ENCODE measurements at regions not wholly inside any gene's neighbourhood (a gene's known extent, or its start where the extent isn't known, plus 50 kb on each side); places are given as distances from the start of the nearest gene placed in this dataset.
"Not testable (repeated sequence)": the region's sequence is repeated elsewhere in the genome, so short reads cannot be mapped to it uniquely, and the experiment has no call there.

DNA sequence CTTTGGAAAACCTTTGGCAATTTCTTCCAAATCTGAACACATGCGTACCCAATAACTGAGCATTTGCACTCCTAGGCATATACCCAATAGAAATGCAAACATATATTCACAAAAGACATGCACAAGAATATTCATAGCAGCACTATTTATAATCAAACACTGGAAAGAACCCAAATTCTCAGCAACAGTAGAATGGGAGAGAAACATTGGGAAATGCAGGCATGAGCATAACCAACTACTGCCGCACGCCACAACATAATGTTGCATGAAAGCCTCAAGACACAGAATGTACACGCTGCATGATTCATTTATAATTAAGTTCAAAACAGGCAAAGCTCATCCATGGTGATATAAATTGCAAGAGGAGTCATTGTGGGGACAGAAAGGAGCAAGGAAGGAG is 69.5 kb upstream of the FBXO28 start:
- H3K4me3 ChIP-seq (ENCODE audit: low read length) = no peak overlapping the region
- H3K27me3 ChIP-seq (replicated peaks; ENCODE audit: control insufficient read depth, insufficient read depth, low read length) = peaks cover 3% of the 10 kb centered on the region
- no peak overlapping the region for H3K9ac ChIP-seq (ENCODE audit: low read length)
- H3K4me1 ChIP-seq (ENCODE audit: control insufficient read depth, insufficient read depth, low read length) = no peaks in the 10 kb centered on the region
- H3K36me3 ChIP-seq (ENCODE audit: control insufficient read depth, insufficient read depth, low read length, severe bottlenecking) = no peaks in the 10 kb centered on the region
- DNase-seq (ENCODE audit: low read depth) = no peak
- no peaks in the 10 kb centered on the region for H3K9me3 ChIP-seq (ENCODE audit: control insufficient read depth, low read length)

DNA sequence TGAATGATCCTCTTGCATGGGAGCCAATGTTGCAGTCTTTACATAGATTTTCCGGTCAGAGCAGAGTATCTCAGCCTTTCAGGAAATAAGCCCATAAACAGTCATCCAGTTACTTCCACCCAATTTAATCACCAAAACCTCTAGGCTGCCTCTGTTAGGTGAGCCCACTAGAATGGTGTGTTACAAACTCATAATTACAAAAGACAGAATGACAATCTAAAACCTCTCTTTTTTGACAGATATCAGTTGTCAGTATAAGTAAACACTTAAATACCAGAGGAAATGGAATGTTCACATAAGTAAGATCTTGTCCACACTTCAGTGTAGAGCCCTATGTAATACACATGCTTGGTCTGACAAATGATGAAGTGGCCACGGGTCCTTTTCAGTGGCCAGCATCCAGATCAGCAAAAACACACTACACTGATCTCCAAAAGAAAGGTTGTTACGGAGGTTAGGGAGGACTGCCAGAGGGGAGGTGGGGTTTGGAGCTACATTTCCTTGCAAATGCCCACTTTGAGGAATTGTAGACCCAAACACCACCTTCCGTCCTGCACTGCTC is 71.3 kb upstream of the FBXO28 start:
- H3K36me3 ChIP-seq (ENCODE audit: control insufficient read depth, insufficient read depth, low read length, severe bottlenecking) = no peaks in the 10 kb centered on the region
- H3K9me3 ChIP-seq (ENCODE audit: control insufficient read depth, low read length) = no peaks in the 10 kb centered on the region
- no peak overlapping the region for H3K4me3 ChIP-seq (ENCODE audit: low read length)
- no peak for DNase-seq (ENCODE audit: low read depth)
- peaks cover 3% of the 10 kb centered on the region for H3K27me3 ChIP-seq (replicated peaks; ENCODE audit: control insufficient read depth, insufficient read depth, low read length)
- no peaks in the 10 kb centered on the region for H3K4me1 ChIP-seq (ENCODE audit: control insufficient read depth, insufficient read depth, low read length)
- no peak overlapping the region for H3K9ac ChIP-seq (ENCODE audit: low read length)

DNA sequence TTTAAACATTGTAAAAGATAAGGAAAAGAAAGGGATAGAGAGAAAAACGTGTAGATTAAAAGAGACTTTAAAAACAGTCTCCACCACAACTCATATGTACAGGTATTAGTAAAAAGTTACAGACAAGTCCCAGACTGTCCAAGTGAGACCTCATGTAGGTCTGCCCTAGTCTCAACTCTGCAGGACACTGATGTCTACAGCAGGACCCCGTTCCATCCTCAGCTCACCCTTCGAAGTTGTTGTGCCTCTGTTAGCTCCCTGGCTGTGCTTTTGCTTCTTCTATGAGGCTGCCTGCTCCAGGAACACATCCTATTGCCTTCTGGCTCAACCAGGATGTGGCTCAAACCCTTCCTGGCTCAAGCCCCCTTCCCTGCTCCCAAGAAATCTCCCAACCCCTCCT is 72.9 kb upstream of the FBXO28 start:
- no peaks in the 10 kb centered on the region for H3K4me1 ChIP-seq (ENCODE audit: control insufficient read depth, insufficient read depth, low read length)
- DNase-seq (ENCODE audit: low read depth) = no peak
- no peak overlapping the region for H3K4me3 ChIP-seq (ENCODE audit: low read length)
- H3K36me3 ChIP-seq (ENCODE audit: control insufficient read depth, insufficient read depth, low read length, severe bottlenecking) = no peaks in the 10 kb centered on the region
- H3K9me3 ChIP-seq (ENCODE audit: control insufficient read depth, low read length) = no peaks in the 10 kb centered on the region
- no peak overlapping the region for H3K9ac ChIP-seq (ENCODE audit: low read length)
- peaks cover 3% of the 10 kb centered on the region for H3K27me3 ChIP-seq (replicated peaks; ENCODE audit: control insufficient read depth, insufficient read depth, low read length)

DNA sequence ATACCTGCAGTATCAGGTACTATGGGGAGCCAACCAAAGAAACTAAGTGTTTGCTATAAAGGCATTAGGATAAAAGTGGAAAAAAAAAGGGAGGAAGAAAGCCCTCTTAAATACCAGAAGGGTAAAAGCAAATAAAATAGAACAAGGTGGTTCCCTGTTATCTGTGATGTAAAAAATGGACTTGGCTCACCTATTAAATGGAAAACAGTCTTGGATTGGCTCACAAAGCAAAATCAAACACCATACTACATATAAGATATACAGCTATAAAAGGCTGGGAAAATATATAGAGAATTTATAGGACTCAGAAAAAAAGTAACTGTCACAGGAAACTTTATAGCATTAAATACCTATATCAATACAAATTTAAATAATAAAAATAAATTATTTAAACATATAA is 73.5 kb upstream of the FBXO28 start:
- not testable (repeated sequence) for H3K27me3 ChIP-seq (replicated peaks; ENCODE audit: control insufficient read depth, insufficient read depth, low read length); H3K9me3 ChIP-seq (ENCODE audit: control insufficient read depth, low read length); H3K4me3 ChIP-seq (ENCODE audit: low read length); DNase-seq (ENCODE audit: low read depth); H3K4me1 ChIP-seq (ENCODE audit: control insufficient read depth, insufficient read depth, low read length); H3K9ac ChIP-seq (ENCODE audit: low read length); H3K36me3 ChIP-seq (ENCODE audit: control insufficient read depth, insufficient read depth, low read length, severe bottlenecking)

DNA sequence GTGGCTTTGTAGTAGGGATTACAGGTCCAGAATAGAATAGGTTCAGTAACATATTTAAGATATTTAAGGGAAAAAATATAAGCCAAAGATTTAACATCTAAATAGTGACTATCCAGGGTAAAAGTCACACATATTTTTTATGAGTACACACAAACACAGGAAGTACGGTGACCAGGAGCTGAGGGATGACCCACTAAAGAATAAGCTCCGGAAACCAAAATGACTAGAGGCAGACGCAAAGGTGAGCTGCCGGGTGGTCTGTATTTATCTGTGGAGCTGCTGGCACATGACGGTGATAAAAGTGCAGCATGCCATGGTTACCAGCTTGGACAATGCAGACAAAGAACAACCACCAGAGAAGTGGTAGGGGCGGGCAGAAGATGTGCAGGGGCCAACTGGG is 73.9 kb upstream of the FBXO28 start:
- H3K4me1 ChIP-seq (ENCODE audit: control insufficient read depth, insufficient read depth, low read length); H3K9ac ChIP-seq (ENCODE audit: low read length); H3K9me3 ChIP-seq (ENCODE audit: control insufficient read depth, low read length); DNase-seq (ENCODE audit: low read depth); H3K27me3 ChIP-seq (replicated peaks; ENCODE audit: control insufficient read depth, insufficient read depth, low read length); H3K36me3 ChIP-seq (ENCODE audit: control insufficient read depth, insufficient read depth, low read length, severe bottlenecking); H3K4me3 ChIP-seq (ENCODE audit: low read length): not testable (repeated sequence)

DNA sequence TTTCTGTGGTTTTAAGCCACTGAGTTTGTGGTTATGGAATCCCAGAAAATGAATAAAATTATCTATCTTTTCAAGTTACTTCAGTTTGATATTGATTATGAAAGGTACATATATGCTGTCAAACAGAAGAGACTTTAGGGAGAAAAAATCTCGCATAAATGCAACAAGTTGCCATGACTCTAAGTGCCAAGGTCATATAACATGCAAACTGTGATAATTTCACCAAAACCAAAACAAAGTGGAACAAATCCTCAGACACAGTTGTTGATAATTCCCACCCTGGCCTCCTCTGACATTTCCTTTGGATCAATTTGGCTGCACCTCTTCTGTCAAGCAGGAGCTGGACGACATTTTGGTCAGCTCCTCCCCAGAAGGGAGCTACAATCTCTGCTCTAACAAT is 75.1 kb upstream of the FBXO28 start:
- not testable (repeated sequence) for H3K4me1 ChIP-seq (ENCODE audit: control insufficient read depth, insufficient read depth, low read length); H3K4me3 ChIP-seq (ENCODE audit: low read length); H3K36me3 ChIP-seq (ENCODE audit: control insufficient read depth, insufficient read depth, low read length, severe bottlenecking); H3K9ac ChIP-seq (ENCODE audit: low read length); H3K27me3 ChIP-seq (replicated peaks; ENCODE audit: control insufficient read depth, insufficient read depth, low read length); H3K9me3 ChIP-seq (ENCODE audit: control insufficient read depth, low read length); DNase-seq (ENCODE audit: low read depth)

DNA sequence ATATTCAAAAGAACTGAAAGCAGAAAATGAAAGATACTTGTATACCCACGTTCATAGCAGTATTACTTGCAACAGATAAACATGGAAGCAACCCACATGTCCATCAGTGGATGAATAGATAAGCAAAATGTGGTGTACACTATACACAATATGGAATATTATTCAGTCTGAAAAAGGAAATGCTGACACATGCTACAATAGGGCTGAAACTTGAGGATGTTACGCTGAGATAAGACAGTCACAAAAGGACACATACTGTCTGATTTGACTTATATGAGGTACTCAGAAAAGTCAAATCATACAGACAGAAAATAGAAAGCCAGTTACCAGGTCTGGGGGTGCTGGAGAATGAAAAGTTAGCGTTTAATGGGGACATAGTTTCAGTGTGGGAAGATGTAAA is 76.5 kb upstream of the FBXO28 start:
- DNase-seq (ENCODE audit: low read depth); H3K36me3 ChIP-seq (ENCODE audit: control insufficient read depth, insufficient read depth, low read length, severe bottlenecking); H3K4me3 ChIP-seq (ENCODE audit: low read length); H3K4me1 ChIP-seq (ENCODE audit: control insufficient read depth, insufficient read depth, low read length); H3K9me3 ChIP-seq (ENCODE audit: control insufficient read depth, low read length); H3K27me3 ChIP-seq (replicated peaks; ENCODE audit: control insufficient read depth, insufficient read depth, low read length); H3K9ac ChIP-seq (ENCODE audit: low read length): not testable (repeated sequence)

DNA sequence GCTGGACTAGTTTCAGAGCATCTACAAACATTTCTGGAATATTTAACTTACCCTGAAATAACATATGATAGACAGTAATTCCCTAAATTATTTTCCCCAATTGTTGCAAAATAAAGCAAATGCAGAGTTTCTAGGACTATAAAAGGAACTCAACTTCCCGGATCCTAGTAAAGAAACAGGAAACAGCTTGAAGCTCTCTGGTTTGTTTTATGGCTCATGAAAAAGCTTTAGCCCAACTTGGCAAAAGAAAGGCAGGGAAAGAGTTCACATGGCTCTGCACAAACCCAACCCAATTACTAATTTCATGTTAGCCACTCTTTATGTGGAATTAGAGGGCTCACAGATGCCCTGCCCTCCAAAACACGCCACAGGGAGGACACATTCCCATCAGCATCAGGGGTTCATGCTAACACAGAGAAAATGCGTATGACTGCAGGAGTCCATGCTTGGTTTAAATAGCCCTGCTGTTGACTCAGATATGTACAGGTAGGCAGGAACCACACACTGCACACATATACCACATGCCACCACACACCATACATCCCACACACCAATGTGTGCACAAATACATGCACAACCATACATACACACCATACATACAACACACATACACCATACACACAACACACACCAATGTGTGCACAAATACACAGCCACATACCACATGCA is 81.2 kb upstream of the FBXO28 start:
- not testable (repeated sequence) for H3K36me3 ChIP-seq (ENCODE audit: control insufficient read depth, insufficient read depth, low read length, severe bottlenecking); H3K4me1 ChIP-seq (ENCODE audit: control insufficient read depth, insufficient read depth, low read length); H3K27me3 ChIP-seq (replicated peaks; ENCODE audit: control insufficient read depth, insufficient read depth, low read length); DNase-seq (ENCODE audit: low read depth); H3K9ac ChIP-seq (ENCODE audit: low read length); H3K4me3 ChIP-seq (ENCODE audit: low read length); H3K9me3 ChIP-seq (ENCODE audit: control insufficient read depth, low read length)

DNA sequence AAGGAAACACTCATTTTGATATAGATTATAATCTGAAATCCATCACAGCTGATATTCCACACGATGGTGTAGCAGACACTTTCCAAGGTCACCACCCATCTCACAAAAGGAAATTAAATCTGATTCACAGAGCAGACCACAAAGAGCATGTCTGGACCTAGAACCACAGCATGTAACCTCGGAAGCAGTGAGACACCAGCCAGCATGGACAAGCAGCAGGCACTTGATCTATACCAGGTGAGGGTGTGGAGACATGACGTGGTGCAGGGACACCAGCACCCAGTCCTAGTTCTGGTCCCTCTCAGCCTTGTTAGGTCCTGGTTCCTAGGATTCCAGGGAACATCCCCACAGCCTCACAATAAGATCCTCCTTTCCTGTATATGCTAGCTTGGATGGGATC is 81.9 kb upstream of the FBXO28 start:
- H3K9me3 ChIP-seq (ENCODE audit: control insufficient read depth, low read length); H3K36me3 ChIP-seq (ENCODE audit: control insufficient read depth, insufficient read depth, low read length, severe bottlenecking); H3K4me1 ChIP-seq (ENCODE audit: control insufficient read depth, insufficient read depth, low read length); H3K27me3 ChIP-seq (replicated peaks; ENCODE audit: control insufficient read depth, insufficient read depth, low read length); H3K4me3 ChIP-seq (ENCODE audit: low read length); H3K9ac ChIP-seq (ENCODE audit: low read length); DNase-seq (ENCODE audit: low read depth): not testable (repeated sequence)

DNA sequence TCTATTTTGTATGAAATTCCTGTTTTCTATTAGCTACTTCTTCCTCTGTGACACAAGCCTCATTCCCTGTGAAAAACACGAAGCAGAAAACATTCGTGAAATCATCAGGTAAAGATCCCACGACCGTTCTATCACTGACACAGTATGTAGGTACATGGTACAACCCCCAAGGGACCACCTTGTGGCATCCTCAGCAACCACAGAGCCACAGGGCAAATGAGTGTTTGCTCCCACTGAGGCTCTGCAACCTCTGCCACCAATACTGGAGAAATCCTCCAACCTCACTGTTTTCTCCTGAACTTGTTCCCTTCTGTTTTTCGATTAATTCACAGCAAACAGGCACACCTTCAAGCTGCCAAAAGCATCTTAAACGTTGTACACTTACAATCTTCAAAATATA is 83.7 kb upstream of the FBXO28 start:
- H3K9ac ChIP-seq (ENCODE audit: low read length); H3K9me3 ChIP-seq (ENCODE audit: control insufficient read depth, low read length); H3K27me3 ChIP-seq (replicated peaks; ENCODE audit: control insufficient read depth, insufficient read depth, low read length); H3K4me1 ChIP-seq (ENCODE audit: control insufficient read depth, insufficient read depth, low read length); H3K36me3 ChIP-seq (ENCODE audit: control insufficient read depth, insufficient read depth, low read length, severe bottlenecking); H3K4me3 ChIP-seq (ENCODE audit: low read length); DNase-seq (ENCODE audit: low read depth): not testable (repeated sequence)

DNA sequence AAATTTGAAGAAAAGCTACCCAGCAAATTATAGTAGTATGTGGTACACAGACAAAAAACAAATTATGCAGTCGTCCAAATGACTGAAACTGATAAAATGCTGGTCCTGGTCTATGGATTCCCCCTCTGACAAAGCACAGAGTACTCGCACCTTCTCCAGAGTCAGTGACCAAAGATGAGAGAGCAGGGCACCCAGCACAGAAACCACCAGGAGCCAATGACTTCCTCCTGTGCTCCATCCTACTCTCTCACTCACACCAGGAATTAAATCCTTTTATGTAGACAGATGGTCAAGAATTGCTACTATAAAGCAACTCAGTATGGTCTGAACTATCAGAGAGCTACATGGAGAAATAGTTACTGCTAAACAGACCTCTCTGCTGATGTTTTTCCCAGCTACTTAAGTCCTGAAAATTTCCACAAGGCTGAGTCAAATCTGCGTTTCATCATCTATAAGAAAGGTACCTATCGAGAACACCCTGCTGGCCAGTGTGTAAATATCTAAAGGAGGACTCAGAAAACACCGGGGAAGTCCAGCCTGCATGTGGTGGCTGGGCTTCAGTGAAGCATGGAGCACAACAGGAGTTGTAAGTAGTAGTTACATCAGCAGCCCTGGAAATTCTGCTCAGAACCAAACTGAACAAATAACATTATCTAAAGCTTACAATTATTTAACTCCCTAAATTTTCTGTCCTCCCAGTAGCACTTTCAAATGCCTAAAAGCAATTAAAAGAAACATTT is 84.5 kb upstream of the FBXO28 start:
- H3K9ac ChIP-seq (ENCODE audit: low read length); H3K4me3 ChIP-seq (ENCODE audit: low read length); DNase-seq (ENCODE audit: low read depth); H3K4me1 ChIP-seq (ENCODE audit: control insufficient read depth, insufficient read depth, low read length); H3K36me3 ChIP-seq (ENCODE audit: control insufficient read depth, insufficient read depth, low read length, severe bottlenecking); H3K27me3 ChIP-seq (replicated peaks; ENCODE audit: control insufficient read depth, insufficient read depth, low read length); H3K9me3 ChIP-seq (ENCODE audit: control insufficient read depth, low read length): not testable (repeated sequence)

DNA sequence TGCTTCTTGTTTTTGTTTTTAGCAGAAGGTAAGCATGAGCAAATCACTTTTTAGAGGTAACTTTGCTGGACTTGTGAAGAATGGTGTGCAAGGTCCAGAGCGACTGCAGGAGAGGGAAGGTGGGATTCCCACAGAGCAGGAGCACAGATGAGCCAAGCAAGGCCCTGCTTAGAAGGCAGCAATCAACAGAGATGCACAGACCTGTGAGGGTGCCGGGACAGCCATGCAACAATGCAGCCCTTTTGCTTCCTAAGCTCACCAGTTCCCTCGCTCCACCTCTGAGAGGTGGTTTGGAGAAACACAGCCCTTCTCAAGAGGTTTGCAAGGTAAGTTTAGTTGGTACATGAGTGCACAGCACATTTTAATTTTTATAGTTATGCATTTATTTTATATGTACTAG is 85.1 kb upstream of the FBXO28 start:
- not testable (repeated sequence) for H3K9me3 ChIP-seq (ENCODE audit: control insufficient read depth, low read length); H3K4me3 ChIP-seq (ENCODE audit: low read length); H3K9ac ChIP-seq (ENCODE audit: low read length); H3K36me3 ChIP-seq (ENCODE audit: control insufficient read depth, insufficient read depth, low read length, severe bottlenecking); H3K27me3 ChIP-seq (replicated peaks; ENCODE audit: control insufficient read depth, insufficient read depth, low read length); H3K4me1 ChIP-seq (ENCODE audit: control insufficient read depth, insufficient read depth, low read length); DNase-seq (ENCODE audit: low read depth)

All from adipocyte (in vitro differentiated cells).